ENCODE measurements at regions not wholly inside any gene's neighbourhood (a gene's known extent, or its start where the extent isn't known, plus 50 kb on each side); places are given as distances from the start of the nearest gene placed in this dataset.

- TF ChIP-seq CTCF (IDR thresholded peaks at IDR 0.05) (no peak), POLR2A (IDR thresholded peaks at IDR 0.05) (no peak)
These were observed 52.9 kb upstream of the ECE1 start for GRCh38 chr1:21342961-21343838.
